ENCODE measurements at regions not wholly inside any gene's neighbourhood (a gene's known extent, or its start where the extent isn't known, plus 50 kb on each side); places are given as distances from the start of the nearest gene placed in this dataset.

DNA sequence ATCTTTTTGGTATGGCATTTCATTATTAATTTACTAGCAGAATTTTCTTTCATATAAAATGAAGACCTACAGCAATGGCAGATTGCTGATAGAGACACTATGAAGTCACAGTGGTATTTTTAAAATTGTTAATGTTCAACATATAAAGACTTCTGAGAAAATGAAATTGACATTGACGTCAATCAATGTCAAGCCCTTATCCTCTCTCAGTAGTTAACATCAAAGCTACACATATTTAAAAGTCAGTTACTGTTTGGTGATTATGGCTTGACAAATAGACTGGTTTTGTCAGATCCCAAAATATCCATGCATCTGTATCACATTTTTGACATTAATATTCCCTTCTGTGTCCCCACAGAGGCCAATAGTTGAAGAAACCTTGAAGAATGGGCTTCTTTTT, 1069.1 kb upstream of the SEL1L start:
- DNase-seq: no peak
- Histone ChIP-seq H3K4me1 (no peaks in the 10 kb centered on the region), H3K4me3 (no peak overlapping the region), H3K36me3 (no peaks in the 10 kb centered on the region), H3K27me3 (no peaks in the 10 kb centered on the region), H3K27ac (no peak overlapping the region), H3K9me3 (no peaks in the 10 kb centered on the region)
- TF ChIP-seq, protein P1, sequence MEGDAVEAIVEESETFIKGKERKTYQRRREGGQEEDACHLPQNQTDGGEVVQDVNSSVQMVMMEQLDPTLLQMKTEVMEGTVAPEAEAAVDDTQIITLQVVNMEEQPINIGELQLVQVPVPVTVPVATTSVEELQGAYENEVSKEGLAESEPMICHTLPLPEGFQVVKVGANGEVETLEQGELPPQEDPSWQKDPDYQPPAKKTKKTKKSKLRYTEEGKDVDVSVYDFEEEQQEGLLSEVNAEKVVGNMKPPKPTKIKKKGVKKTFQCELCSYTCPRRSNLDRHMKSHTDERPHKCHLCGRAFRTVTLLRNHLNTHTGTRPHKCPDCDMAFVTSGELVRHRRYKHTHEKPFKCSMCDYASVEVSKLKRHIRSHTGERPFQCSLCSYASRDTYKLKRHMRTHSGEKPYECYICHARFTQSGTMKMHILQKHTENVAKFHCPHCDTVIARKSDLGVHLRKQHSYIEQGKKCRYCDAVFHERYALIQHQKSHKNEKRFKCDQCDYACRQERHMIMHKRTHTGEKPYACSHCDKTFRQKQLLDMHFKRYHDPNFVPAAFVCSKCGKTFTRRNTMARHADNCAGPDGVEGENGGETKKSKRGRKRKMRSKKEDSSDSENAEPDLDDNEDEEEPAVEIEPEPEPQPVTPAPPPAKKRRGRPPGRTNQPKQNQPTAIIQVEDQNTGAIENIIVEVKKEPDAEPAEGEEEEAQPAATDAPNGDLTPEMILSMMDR (IDR thresholded peaks at IDR 0.05): no peak
- no peak for ATAC-seq
- intact Hi-C loops (cut with DNase I): no loop called here

DNA sequence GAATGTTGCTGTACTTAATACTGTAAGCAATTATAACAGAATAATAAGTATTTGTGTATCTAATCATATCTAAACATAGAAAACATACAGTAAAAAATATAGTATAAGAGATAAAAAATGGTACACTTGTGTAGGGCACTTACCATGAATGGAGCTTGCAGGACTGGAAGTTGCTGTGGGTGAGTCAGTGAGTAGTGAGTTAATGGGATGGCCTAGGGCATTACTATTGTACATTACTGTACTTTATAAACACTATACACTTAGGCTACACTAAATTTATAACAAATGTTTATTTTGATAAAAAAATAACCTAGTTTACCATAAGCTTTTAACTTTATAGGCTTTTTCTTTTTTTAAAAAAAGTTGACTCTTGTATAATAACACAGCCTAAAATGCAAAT, 1071.2 kb upstream of the SEL1L start:
- Histone ChIP-seq H3K4me1 (no peaks in the 10 kb centered on the region), H3K27ac (no peak overlapping the region), H3K4me3 (no peak overlapping the region), H3K27me3 (no peaks in the 10 kb centered on the region), H3K36me3 (no peaks in the 10 kb centered on the region), H3K9me3 (no peaks in the 10 kb centered on the region)
- no peak for DNase-seq
- TF ChIP-seq, protein P1 (IDR thresholded peaks at IDR 0.05): no peak
- ATAC-seq: no peak
- intact Hi-C loops (cut with DNase I): no loop called here

DNA sequence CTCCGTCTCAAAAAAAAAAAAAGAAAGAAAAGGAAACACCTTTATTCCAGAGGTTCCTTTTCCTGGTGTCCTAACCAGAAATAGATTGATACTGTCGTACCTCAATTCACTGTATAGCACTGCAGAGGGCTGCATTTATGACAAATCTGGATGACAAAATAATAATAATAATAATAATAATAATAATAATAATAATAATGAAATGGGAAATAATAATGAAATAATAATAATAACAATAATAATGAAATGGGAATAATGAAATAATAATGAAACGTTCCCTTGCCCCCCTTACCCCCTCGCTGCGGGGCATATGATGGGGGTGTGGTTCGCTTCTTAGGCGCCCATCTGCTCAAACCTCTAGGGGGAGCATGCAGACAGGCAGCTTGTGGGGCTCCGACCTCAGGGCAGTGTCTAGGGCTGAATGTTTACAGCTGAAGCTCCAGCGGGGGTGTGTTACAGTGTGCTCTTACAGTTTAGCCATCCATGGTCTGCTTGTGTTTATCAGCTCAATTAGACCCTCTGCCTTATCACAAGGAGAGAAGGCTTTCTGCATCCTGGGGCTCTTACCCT, 1088.3 kb upstream of the SEL1L start:
- DNase-seq (no peak), ATAC-seq (no peak)
- Histone ChIP-seq H3K27me3 (no peaks in the 10 kb centered on the region), H3K9me3 (no peaks in the 10 kb centered on the region), H3K4me3 (no peak overlapping the region), H3K4me1 (no peaks in the 10 kb centered on the region), H3K27ac (no peak overlapping the region), H3K36me3 (no peaks in the 10 kb centered on the region)
- intact Hi-C loops (cut with DNase I): no loop called here
- TF ChIP-seq, protein P1 (IDR thresholded peaks at IDR 0.05): no peak

DNA sequence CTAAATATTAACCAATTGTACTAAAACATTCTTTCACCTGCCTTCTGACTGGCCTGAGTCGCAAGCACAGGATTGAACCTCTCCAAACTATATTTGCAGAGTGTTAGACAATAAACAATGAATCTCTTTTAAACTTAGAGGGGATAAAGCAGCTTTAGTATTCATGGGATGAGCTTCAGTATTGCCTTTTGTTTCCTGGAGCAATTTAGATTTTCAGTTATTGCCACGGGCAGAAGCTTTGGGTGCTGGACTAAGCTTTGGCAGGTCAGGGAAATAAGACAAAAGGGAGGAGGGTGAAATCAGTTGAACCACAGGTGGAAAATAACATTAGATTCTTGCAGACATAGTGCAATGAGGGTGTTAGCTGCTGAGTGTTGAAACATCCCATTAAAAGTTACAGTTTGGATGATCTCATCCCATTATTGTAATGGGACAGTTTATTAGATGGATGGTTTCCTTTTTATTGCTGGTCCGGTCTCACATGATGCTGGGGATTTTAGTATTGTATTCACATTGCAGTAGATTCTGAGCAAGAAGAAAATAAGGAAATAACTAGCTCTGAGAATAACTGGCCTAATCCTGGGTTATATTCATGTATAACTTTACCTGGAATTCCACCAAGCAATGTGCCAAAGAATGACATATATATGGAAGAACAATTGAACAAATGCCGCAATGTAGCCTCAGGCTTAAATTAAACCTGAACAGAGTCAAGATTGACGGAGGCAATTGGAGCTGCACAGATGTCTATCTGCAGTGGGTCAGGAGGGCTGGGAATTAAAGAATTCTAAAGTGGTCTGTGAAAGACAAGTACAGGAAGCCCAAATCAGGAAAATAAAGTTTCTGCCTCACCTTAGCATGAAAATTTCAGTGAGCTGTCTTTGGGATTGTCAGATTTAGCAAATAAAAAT, 1092.8 kb upstream of the SEL1L start:
- ATAC-seq: no peak
- TF ChIP-seq, protein P1 (IDR thresholded peaks at IDR 0.05): no peak
- intact Hi-C loops (cut with DNase I): no loop called here

DNA sequence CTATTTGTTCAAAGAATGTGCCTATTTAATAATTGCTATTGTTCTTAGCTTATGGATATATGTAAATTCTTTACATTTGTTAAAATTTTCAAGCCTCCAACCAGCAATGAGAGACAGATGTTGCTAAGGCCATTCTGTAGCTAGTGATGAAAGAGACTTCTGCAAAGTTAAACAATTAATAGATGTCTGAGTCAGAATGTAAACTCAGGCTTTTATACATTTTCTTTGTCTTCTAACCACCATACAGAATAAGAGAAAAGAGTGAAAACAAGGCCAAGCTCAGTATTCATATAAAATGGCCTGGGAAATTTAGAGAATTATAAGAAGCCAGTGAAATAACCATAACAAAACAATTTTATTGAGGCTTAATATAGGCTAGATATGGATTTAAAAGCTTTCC, 1102.3 kb upstream of the SEL1L start:
- intact Hi-C loops (cut with DNase I): no loop called here
- ATAC-seq (no peak), DNase-seq (no peak)
- Histone ChIP-seq H3K27ac (no peak overlapping the region), H3K4me3 (no peak overlapping the region), H3K36me3 (no peaks in the 10 kb centered on the region), H3K4me1 (no peaks in the 10 kb centered on the region), H3K27me3 (no peaks in the 10 kb centered on the region), H3K9me3 (no peaks in the 10 kb centered on the region)
- TF ChIP-seq, protein P1 (IDR thresholded peaks at IDR 0.05): no peak

More for the DNA sequence above, 1092.8 kb upstream of the SEL1L start:
- DNase-seq: no peak
- Histone ChIP-seq H3K27ac (no peak overlapping the region), H3K27me3 (no peaks in the 10 kb centered on the region), H3K4me1 (no peaks in the 10 kb centered on the region), H3K9me3 (no peaks in the 10 kb centered on the region), H3K36me3 (no peaks in the 10 kb centered on the region), H3K4me3 (no peak overlapping the region)
